ENCODE measurements at regions not wholly inside any gene's neighbourhood (a gene's known extent, or its start where the extent isn't known, plus 50 kb on each side); places are given as distances from the start of the nearest gene placed in this dataset.

DNA sequence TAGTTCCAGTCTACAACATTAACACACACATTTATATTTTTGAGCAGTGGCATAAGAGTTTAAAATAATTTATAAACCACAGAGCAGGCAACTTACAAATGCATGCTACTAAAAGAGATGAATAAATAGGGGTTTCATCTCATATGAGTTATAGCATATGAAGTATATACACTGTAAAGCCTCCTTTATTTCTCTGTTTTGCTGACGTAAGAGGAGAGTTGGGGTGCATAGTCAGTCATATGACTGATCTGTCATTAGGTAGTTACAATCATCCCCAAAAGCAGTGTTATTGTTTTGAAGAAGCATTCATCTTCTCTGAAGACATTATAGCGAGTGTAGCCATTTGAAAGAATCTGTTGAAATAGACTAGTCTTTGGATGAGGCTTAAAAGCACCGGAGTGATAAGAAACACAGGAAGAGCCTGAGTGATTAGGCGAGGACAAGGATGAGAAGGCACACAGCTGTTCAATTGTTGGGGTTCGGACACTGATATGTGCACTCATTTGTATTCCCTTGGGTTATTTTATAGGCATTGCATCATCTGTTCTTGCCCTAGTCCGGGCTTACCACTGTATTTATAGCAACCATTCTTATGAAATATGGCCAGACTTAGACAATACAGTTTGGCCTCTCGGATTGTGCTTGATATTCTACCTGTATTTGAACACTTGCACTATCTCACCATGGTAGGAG lies 325.7 kb downstream of the SAMD5 start:
- TF ChIP-seq POLR2A (IDR thresholded peaks at IDR 0.05; ENCODE audit: low read length) = no peak
- TF ChIP-seq GATA1 (IDR thresholded peaks at IDR 0.05; ENCODE audit: low read depth, low read length) = no peak
